Panc1 (cell line): ENCODE measurements at regions not wholly inside any gene's neighbourhood (a gene's known extent, or its start where the extent isn't known, plus 50 kb on each side); places are given as distances from the start of the nearest gene placed in this dataset.

Experiments used
- ATAC-seq: fragments of 200-7000 bp; cut with Tn5 transposase; 2 replicates; pipeline ENCODE4 v1.9.1; 2020; ENCODE audit warnings: mild to moderate bottlenecking, moderate library complexity
- BruUV-seq: library from RNA; stranded (reverse); fragments of 400-500 nt; replicated peaks from 2 replicates; lab custom pipeline; 2021; lab: Mats Ljungman, UMichigan
- CTCF ChIA-PET: fragments of 300-600 bp; sonication (Branson Sonifier 250); formaldehyde crosslinking; loops from one replicate; lab custom pipeline; 2022; ENCODE audit warnings: antibody characterized with exemption; lab: Charles Lee
- POLR2A ChIA-PET: fragments of 300-600 bp; sonication (Branson Sonifier 250); formaldehyde crosslinking; loops from one replicate; lab custom pipeline; 2022; ENCODE audit warnings: antibody characterized with exemption; lab: Charles Lee
- DNase-seq: peaks from one replicate; pipeline ENCODE4 v3.0.0-alpha.2; 2010; ENCODE audit warnings: low read depth, low spot score
- H3K27ac ChIP-seq: 2 replicates; pipeline ENCODE4 v1.5.1; 2011; ENCODE audit warnings: mild to moderate bottlenecking, low read length, inconsistent platforms
- H3K27me3 ChIP-seq: fragments of 200-500 bp; sonication (Bioruptor generic); 2 replicates; pipeline ENCODE4 v1.6.0; 2014; ENCODE audit warnings: low read length, inconsistent platforms; ENCODE audit not compliant: control insufficient read depth, insufficient read depth
- H3K36me3 ChIP-seq: fragments of 200-500 bp; sonication (Bioruptor generic); 2 replicates; pipeline ENCODE4 v1.5.1; 2014; ENCODE audit warnings: inconsistent platforms, mild to moderate bottlenecking, low read length, moderate library complexity; ENCODE audit not compliant: control insufficient read depth, insufficient read depth
- H3K4me1 ChIP-seq: 2 replicates; pipeline ENCODE4 v1.5.1; 2011; ENCODE audit warnings: inconsistent platforms, mild to moderate bottlenecking, low read length, moderate library complexity; ENCODE audit not compliant: control insufficient read depth, insufficient read depth
- H3K4me3 ChIP-seq, 2 experiments: 2 replicates each; pipeline ENCODE4 v1.5.1; 2011 to 2012; ENCODE audit warnings: low read depth in 2 of 2, low read length in 2 of 2, mild to moderate bottlenecking in 2 of 2, inconsistent platforms in 1 of 2, moderate library complexity in 1 of 2
- H3K9me3 ChIP-seq: fragments of 200-500 bp; sonication (Bioruptor generic); 2 replicates; pipeline ENCODE4 v1.5.1; 2014; ENCODE audit warnings: low read depth, mild to moderate bottlenecking, inconsistent platforms, low read length, moderate library complexity; ENCODE audit not compliant: control insufficient read depth, insufficient read depth
- CTCF ChIP-seq: fragments of 450-650 bp; IDR thresholded peaks from 2 replicates; pipeline ENCODE4 v1.5.1; 2017; ENCODE audit warnings: mild to moderate bottlenecking
- POLR2AphosphoS5 ChIP-seq: IDR thresholded peaks from 2 replicates; pipeline ENCODE4 v1.6.1; 2012; ENCODE audit warnings: mild to moderate bottlenecking, low read depth, low read length, moderate library complexity
- SIN3A ChIP-seq: IDR thresholded peaks from 2 replicates; pipeline ENCODE4 v1.6.1; 2012; ENCODE audit warnings: low read depth, mild to moderate bottlenecking, low read length, moderate library complexity, borderline replicate concordance; ENCODE audit not compliant: insufficient read depth
- TCF7L2 ChIP-seq: IDR thresholded peaks from 2 replicates; pipeline ENCODE4 v1.6.1; 2011; ENCODE audit warnings: mild to moderate bottlenecking, low read depth, low read length, inconsistent platforms
- in situ Hi-C: cut with HindIII; loops from 2 replicates; pipeline ENCODE4 v1.10.0; 2016; ENCODE audit warnings: low sequenced_read_pairs, low pct_unique_long_range_greater_than_20kb
- intact Hi-C: fragments of 100-400 bp; cut with micrococcal nuclease; formaldehyde crosslinking; loops from one replicate; pipeline ENCODE4 v1.10.0; 2022; ENCODE audit not compliant: unreplicated experiment
- TF ChIP-seq, protein P1 (sequence below), 2 experiments: IDR thresholded peaks; 2 replicates each; pipeline ENCODE4 v1.6.1; 2011 to 2012; ENCODE audit warnings: low read depth in 2 of 2, control low read depth in 1 of 2, low read length in 1 of 2, mild to moderate bottlenecking in 1 of 2, moderate library complexity in 1 of 2; ENCODE audit not compliant: insufficient read depth in 1 of 2

DNA sequence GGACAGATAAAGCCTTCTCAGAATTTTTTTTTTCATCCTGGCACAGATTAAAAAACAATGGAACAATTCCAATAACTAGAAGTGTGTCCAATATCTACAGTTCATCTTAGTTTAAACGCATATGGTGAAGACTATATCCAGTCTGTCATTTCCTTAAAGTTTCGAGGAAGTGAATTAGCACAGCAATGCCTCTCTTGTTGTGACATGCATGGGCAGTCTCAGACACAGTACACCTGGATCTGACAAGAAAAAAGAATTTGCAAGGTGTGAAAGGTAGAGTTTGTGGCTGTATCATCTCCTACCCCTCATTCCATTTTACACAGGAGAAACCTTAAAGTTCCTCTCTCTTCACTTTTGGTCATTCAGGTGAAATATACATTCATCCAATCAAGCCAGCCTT lies 100.6 kb upstream of the ADAMTS19 start:
- Histone ChIP-seq H3K27ac (no peak overlapping the region), H3K27me3 (no peaks in the 10 kb centered on the region), H3K9me3 (no peaks in the 10 kb centered on the region), H3K36me3 (no peaks in the 10 kb centered on the region), H3K4me3 (no peak overlapping the region), H3K4me1 (no peaks in the 10 kb centered on the region)
- ATAC-seq (no peak), DNase-seq (no peak)
- in situ Hi-C loops: no loop called here
- BruUV-seq: no TSS peak
- TF ChIP-seq, protein P1, sequence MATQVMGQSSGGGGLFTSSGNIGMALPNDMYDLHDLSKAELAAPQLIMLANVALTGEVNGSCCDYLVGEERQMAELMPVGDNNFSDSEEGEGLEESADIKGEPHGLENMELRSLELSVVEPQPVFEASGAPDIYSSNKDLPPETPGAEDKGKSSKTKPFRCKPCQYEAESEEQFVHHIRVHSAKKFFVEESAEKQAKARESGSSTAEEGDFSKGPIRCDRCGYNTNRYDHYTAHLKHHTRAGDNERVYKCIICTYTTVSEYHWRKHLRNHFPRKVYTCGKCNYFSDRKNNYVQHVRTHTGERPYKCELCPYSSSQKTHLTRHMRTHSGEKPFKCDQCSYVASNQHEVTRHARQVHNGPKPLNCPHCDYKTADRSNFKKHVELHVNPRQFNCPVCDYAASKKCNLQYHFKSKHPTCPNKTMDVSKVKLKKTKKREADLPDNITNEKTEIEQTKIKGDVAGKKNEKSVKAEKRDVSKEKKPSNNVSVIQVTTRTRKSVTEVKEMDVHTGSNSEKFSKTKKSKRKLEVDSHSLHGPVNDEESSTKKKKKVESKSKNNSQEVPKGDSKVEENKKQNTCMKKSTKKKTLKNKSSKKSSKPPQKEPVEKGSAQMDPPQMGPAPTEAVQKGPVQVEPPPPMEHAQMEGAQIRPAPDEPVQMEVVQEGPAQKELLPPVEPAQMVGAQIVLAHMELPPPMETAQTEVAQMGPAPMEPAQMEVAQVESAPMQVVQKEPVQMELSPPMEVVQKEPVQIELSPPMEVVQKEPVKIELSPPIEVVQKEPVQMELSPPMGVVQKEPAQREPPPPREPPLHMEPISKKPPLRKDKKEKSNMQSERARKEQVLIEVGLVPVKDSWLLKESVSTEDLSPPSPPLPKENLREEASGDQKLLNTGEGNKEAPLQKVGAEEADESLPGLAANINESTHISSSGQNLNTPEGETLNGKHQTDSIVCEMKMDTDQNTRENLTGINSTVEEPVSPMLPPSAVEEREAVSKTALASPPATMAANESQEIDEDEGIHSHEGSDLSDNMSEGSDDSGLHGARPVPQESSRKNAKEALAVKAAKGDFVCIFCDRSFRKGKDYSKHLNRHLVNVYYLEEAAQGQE (IDR thresholded peaks at IDR 0.05; ENCODE audit: insufficient read depth in 1 of 2, low read depth in 2 of 2, low read length in 1 of 2): no peak
- TF ChIP-seq POLR2AphosphoS5: no peak
- no peak for TF ChIP-seq TCF7L2
- TF ChIP-seq SIN3A: no peak
- no peak for TF ChIP-seq CTCF
- POLR2A ChIA-PET: interaction anchor here (0.6 to 0.7 kb wide), 2 partner anchors 26 to 85 kb away, joined by 6 to 9 read pairs; no protein-coding TSS in a partner anchor
- intact Hi-C loops: no loop called here
- CTCF ChIA-PET: no interaction called here

GRCh38 chr5:129361441-129362025 lies 98.6 kb upstream of the ADAMTS19 start:
- in situ Hi-C loops (no loop called here), intact Hi-C loops (no loop called here)
- DNase-seq (no peak), ATAC-seq (no peak)
- ChIA-PET POLR2A (no interaction called here), CTCF (no interaction called here)
- Histone ChIP-seq H3K27ac (no peak overlapping the region), H3K36me3 (no peaks in the 10 kb centered on the region), H3K9me3 (no peaks in the 10 kb centered on the region), H3K4me3 (no peak overlapping the region), H3K4me1 (no peaks in the 10 kb centered on the region), H3K27me3 (no peaks in the 10 kb centered on the region)
- no TSS peak for BruUV-seq
- no peak for TF ChIP-seq TCF7L2
- no peak for TF ChIP-seq SIN3A
- peak; percentile 30; the same call in 1 of the 2 replicates for TF ChIP-seq CTCF
- TF ChIP-seq, protein P1 (IDR thresholded peaks at IDR 0.05; ENCODE audit: insufficient read depth in 1 of 2, low read depth in 2 of 2, low read length in 1 of 2): no peak
